PC-3 (cell line): ENCODE measurements at regions not wholly inside any gene's neighbourhood (a gene's known extent, or its start where the extent isn't known, plus 50 kb on each side); places are given as distances from the start of the nearest gene placed in this dataset.

Source experiments
- ATAC-seq: fragments of 200-7000 bp; cut with Tn5 transposase; 2 replicates; pipeline ENCODE4 v1.9.1; 2020; ENCODE audit warnings: mild to moderate bottlenecking, moderate library complexity
- BruUV-seq: library from RNA; stranded (reverse); fragments of 400-500 nt; replicated peaks from 2 replicates; lab custom pipeline; 2021; lab: Mats Ljungman, UMichigan
- CTCF ChIA-PET: fragments of 300-600 bp; sonication (Branson Sonifier 250); formaldehyde crosslinking; loops from one replicate; lab custom pipeline; 2022; ENCODE audit warnings: antibody characterized with exemption; lab: Charles Lee
- POLR2A ChIA-PET: fragments of 300-600 bp; sonication (Branson Sonifier 250); formaldehyde crosslinking; loops from one replicate; lab custom pipeline; 2022; ENCODE audit warnings: antibody characterized with exemption; ENCODE audit not compliant: unreplicated experiment; lab: Charles Lee
- DNase-seq: peaks from one replicate; pipeline ENCODE4 v3.0.0-alpha.2; 2015
- H2AFZ ChIP-seq: fragments of 300-600 bp; sonication (generic); 2 replicates; pipeline ENCODE4 v1.6.0; 2016; ENCODE audit warnings: antibody characterized with exemption, low read length
- H3F3A ChIP-seq: fragments of 300-600 bp; sonication (generic); one replicate; pipeline ENCODE4 v1.6.0; 2017; ENCODE audit warnings: antibody characterized with exemption, low read length, control low read depth, mild to moderate bottlenecking; ENCODE audit not compliant: unreplicated experiment
- H3K27ac ChIP-seq: fragments of 300-600 bp; sonication (generic); 2 replicates; pipeline ENCODE4 v1.5.1; 2016; ENCODE audit warnings: mild to moderate bottlenecking, low read length
- H3K27me3 ChIP-seq: fragments of 300-600 bp; sonication (generic); 2 replicates; pipeline ENCODE4 v1.6.1; 2016; ENCODE audit warnings: low read length, mixed read lengths
- H3K36me3 ChIP-seq: fragments of 300-600 bp; sonication (generic); 2 replicates; pipeline ENCODE4 v1.6.1; 2016; ENCODE audit warnings: low read depth, mixed run types, low read length, mixed read lengths
- H3K4me1 ChIP-seq: fragments of 300-600 bp; sonication (generic); 2 replicates; pipeline ENCODE4 v1.5.1; 2016; ENCODE audit warnings: low read length; ENCODE audit not compliant: insufficient read depth
- H3K4me2 ChIP-seq: fragments of 300-600 bp; sonication (generic); 2 replicates; pipeline ENCODE4 v1.6.0; 2016; ENCODE audit warnings: low read length
- H3K4me3 ChIP-seq: fragments of 300-600 bp; sonication (generic); 2 replicates; pipeline ENCODE4 v1.5.1; 2016; ENCODE audit warnings: mild to moderate bottlenecking, low read length, mixed read lengths
- H3K79me2 ChIP-seq: fragments of 300-600 bp; sonication (generic); 2 replicates; pipeline ENCODE4 v1.6.1; 2017; ENCODE audit warnings: low read length, mixed read lengths
- H3K9ac ChIP-seq: fragments of 300-600 bp; sonication (generic); 2 replicates; pipeline ENCODE4 v1.6.0; 2016; ENCODE audit warnings: mild to moderate bottlenecking, low read length
- H3K9me2 ChIP-seq: fragments of 300-600 bp; sonication (generic); replicated peaks from 2 replicates; pipeline ENCODE4 v1.6.1; 2016; ENCODE audit warnings: mixed run types, low read length, mixed read lengths
- H3K9me3 ChIP-seq: fragments of 300-600 bp; sonication (generic); 2 replicates; pipeline ENCODE4 v1.6.1; 2016; ENCODE audit warnings: low read length, mixed read lengths
- H4K20me1 ChIP-seq: fragments of 300-600 bp; sonication (generic); 2 replicates; pipeline ENCODE4 v1.6.1; 2016; ENCODE audit warnings: low read length, mixed read lengths
- EZH2 ChIP-seq: fragments of 300-600 bp; sonication (generic); IDR thresholded peaks from one replicate; pipeline ENCODE4 v1.6.1; 2017; ENCODE audit warnings: antibody characterized with exemption, mild to moderate bottlenecking, low read length; ENCODE audit not compliant: unreplicated experiment
- EZH2phosphoT487 ChIP-seq: fragments of 300-600 bp; sonication (generic); IDR thresholded peaks from 2 replicates; pipeline ENCODE4 v1.6.1; 2018; ENCODE audit warnings: mild to moderate bottlenecking, antibody characterized with exemption, low read length, borderline replicate concordance
- intact Hi-C: fragments of 100-400 bp; cut with micrococcal nuclease; formaldehyde crosslinking; loops from 2 replicates; pipeline ENCODE4 v1.9.0; 2023
- TF ChIP-seq, protein P1 (sequence below): fragments of 300-600 bp; sonication (generic); conservative IDR thresholded peaks from 2 replicates; pipeline ENCODE4 v1.5.1; 2017; ENCODE audit warnings: antibody characterized with exemption, low read depth, mild to moderate bottlenecking, low read length

DNA sequence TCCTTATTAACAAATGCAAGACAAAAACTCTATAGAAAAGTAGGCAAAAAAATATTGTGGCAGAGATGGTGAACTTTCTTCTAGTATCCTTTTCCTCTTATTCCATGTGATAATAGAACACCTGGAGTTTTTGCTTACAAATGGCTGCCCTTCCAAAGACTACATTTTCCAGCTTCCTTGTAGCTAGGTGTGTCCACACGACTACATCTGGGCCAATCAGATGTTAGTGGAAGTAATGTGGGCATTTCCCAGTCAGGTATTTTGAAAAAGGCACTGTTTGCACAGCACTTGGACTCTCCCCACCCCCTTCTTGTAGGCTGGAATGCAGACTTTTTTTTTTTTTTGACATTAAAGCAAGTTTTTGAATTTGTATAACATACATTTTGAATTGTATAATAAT, 105.5 kb upstream of the TBX20 start:
- ChIA-PET CTCF (no interaction called here), POLR2A (no interaction called here)
- no peaks in the 10 kb centered on the region for H3F3A ChIP-seq
- intact Hi-C loops = no loop called here
- H4K20me1 ChIP-seq = no peaks in the 10 kb centered on the region
- H3K27ac ChIP-seq = no peak overlapping the region
- no peaks in the 10 kb centered on the region for H3K9me3 ChIP-seq
- no peaks in the 10 kb centered on the region for H3K9me2 ChIP-seq
- DNase-seq (no peak), ATAC-seq (no peak)
- H2AFZ ChIP-seq = no peak overlapping the region
- H3K9ac ChIP-seq = no peak overlapping the region
- no peaks in the 10 kb centered on the region for H3K4me1 ChIP-seq
- no TSS peak for BruUV-seq
- no peak overlapping the region for H3K4me3 ChIP-seq
- H3K27me3 ChIP-seq = no peaks in the 10 kb centered on the region
- no peaks in the 10 kb centered on the region for H3K79me2 ChIP-seq
- no peak for TF ChIP-seq EZH2
- no peak for TF ChIP-seq EZH2phosphoT487
- TF ChIP-seq, protein P1, sequence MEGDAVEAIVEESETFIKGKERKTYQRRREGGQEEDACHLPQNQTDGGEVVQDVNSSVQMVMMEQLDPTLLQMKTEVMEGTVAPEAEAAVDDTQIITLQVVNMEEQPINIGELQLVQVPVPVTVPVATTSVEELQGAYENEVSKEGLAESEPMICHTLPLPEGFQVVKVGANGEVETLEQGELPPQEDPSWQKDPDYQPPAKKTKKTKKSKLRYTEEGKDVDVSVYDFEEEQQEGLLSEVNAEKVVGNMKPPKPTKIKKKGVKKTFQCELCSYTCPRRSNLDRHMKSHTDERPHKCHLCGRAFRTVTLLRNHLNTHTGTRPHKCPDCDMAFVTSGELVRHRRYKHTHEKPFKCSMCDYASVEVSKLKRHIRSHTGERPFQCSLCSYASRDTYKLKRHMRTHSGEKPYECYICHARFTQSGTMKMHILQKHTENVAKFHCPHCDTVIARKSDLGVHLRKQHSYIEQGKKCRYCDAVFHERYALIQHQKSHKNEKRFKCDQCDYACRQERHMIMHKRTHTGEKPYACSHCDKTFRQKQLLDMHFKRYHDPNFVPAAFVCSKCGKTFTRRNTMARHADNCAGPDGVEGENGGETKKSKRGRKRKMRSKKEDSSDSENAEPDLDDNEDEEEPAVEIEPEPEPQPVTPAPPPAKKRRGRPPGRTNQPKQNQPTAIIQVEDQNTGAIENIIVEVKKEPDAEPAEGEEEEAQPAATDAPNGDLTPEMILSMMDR = no peak
- no peaks in the 10 kb centered on the region for H3K36me3 ChIP-seq
- no peak overlapping the region for H3K4me2 ChIP-seq

DNA sequence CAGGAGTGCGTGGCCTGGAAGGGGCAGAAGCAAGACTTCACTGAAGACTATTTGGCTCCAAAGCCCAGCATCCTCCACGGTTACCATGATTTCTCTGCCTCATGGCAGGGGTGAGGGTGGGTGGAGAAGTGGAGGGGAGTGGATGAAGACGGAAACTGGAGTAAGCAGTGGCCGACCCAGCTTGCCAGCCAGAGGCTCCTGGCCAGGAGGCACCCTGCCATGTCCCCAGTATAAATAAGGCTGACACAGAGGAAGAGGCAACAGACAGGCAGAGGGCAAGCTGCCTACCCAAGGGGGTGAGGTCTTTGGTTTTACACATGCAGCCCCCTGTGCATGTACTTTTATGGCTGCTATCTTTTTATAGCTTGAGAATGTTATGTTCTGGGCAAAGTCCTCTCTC, 102.6 kb upstream of the TBX20 start:
- BruUV-seq = no TSS peak
- Histone ChIP-seq H3K36me3 (no peaks in the 10 kb centered on the region), H3K4me2 (no peak overlapping the region), H3F3A (no peaks in the 10 kb centered on the region), H3K79me2 (no peaks in the 10 kb centered on the region), H3K27me3 (no peaks in the 10 kb centered on the region), H3K27ac (no peak overlapping the region), H3K4me1 (no peaks in the 10 kb centered on the region), H4K20me1 (no peaks in the 10 kb centered on the region), H3K9me3 (no peaks in the 10 kb centered on the region), H3K9me2 (no peaks in the 10 kb centered on the region), H3K9ac (no peak overlapping the region), H2AFZ (no peak overlapping the region), H3K4me3 (no peak overlapping the region)
- POLR2A ChIA-PET = no interaction called here
- TF ChIP-seq, protein P1 = no peak
- TF ChIP-seq EZH2phosphoT487 (no peak), EZH2 (no peak)
- intact Hi-C loops = no loop called here
- no peak for DNase-seq
- CTCF ChIA-PET = no interaction called here
- no peak for ATAC-seq

DNA sequence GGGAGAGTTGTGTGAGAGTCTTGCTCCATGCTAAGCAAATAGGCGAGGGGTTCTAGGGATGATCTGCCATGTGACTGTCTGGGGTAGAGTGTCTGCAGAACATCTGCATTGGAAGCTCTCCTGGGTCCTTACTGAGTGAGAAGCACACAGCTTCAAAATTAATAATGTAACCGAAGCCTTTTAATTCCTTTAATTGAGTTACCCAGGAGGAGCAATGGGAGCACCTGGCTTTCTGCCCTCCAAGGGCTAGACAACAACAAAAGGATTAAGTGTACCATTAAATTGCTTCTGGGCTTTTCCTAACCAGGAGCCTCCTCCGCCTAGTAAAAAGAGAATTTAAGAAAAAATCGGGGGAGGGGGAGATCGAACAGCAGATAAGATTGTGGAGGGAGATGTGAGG, 102.0 kb upstream of the TBX20 start:
- no peak for ATAC-seq
- no peak for DNase-seq
- H3F3A ChIP-seq = no peaks in the 10 kb centered on the region
- no peak overlapping the region for H3K4me3 ChIP-seq
- H3K36me3 ChIP-seq = no peaks in the 10 kb centered on the region
- no peak overlapping the region for H3K27ac ChIP-seq
- H3K9ac ChIP-seq = no peak overlapping the region
- no peak overlapping the region for H3K4me2 ChIP-seq
- H3K79me2 ChIP-seq = no peaks in the 10 kb centered on the region
- BruUV-seq = no TSS peak
- intact Hi-C loops = no loop called here
- H3K9me2 ChIP-seq = no peaks in the 10 kb centered on the region
- H2AFZ ChIP-seq = no peak overlapping the region
- ChIA-PET POLR2A (interaction anchor here (0.5 kb wide), 1 partner anchor 628 kb away, joined by 3 read pairs; no protein-coding TSS in a partner anchor), CTCF (no interaction called here)
- H3K27me3 ChIP-seq = 0 out of 2 replicates have a peak, but pooled peaks cover 6% of the 10 kb centered on the region
- no peaks in the 10 kb centered on the region for H3K9me3 ChIP-seq
- H4K20me1 ChIP-seq = no peaks in the 10 kb centered on the region
- TF ChIP-seq EZH2phosphoT487 (no peak), EZH2 (no peak)
- TF ChIP-seq, protein P1 = no peak
- H3K4me1 ChIP-seq = no peaks in the 10 kb centered on the region
